ENCODE measurements at regions not wholly inside any gene's neighbourhood (a gene's known extent, or its start where the extent isn't known, plus 50 kb on each side); places are given as distances from the start of the nearest gene placed in this dataset.

- no peak for TF ChIP-seq SIN3A (IDR thresholded peaks at IDR 0.05; ENCODE audit: borderline replicate concordance, insufficient read depth, low read length)
- no peak for TF ChIP-seq REST (IDR thresholded peaks at IDR 0.05; ENCODE audit: insufficient read depth in 1 of 2, low read depth in 2 of 2, low read length in 2 of 2)
- no peak for TF ChIP-seq FOXP2 (optimal IDR thresholded peaks at IDR 0.05; ENCODE audit: borderline replicate concordance, extremely low read depth, extremely low read length, insufficient read depth)
- no peak for TF ChIP-seq TAF1 (IDR thresholded peaks at IDR 0.05; ENCODE audit: borderline replicate concordance, insufficient read depth, low read length)
- no peak for TF ChIP-seq POLR2AphosphoS5 (IDR thresholded peaks at IDR 0.05; ENCODE audit: low read depth, low read length)
Measured at GRCh38 chr4:54447304-54447703, 210.5 kb upstream of the KIT start.

GRCh38 chr4:54449999-54450398 lies 207.8 kb upstream of the KIT start:
- TF ChIP-seq POLR2AphosphoS5 (IDR thresholded peaks at IDR 0.05; ENCODE audit: low read depth, low read length) (no peak), FOXP2 (optimal IDR thresholded peaks at IDR 0.05; ENCODE audit: borderline replicate concordance, extremely low read depth, extremely low read length, insufficient read depth) (no peak), REST (IDR thresholded peaks at IDR 0.05; ENCODE audit: insufficient read depth in 1 of 2, low read depth in 2 of 2, low read length in 2 of 2) (no peak), TAF1 (IDR thresholded peaks at IDR 0.05; ENCODE audit: borderline replicate concordance, insufficient read depth, low read length) (no peak), SIN3A (IDR thresholded peaks at IDR 0.05; ENCODE audit: borderline replicate concordance, insufficient read depth, low read length) (no peak)

GRCh38 chr4:54473077-54473545 lies 184.6 kb upstream of the KIT start:
- no peak for TF ChIP-seq POLR2AphosphoS5 (IDR thresholded peaks at IDR 0.05; ENCODE audit: low read depth, low read length)
- no peak for TF ChIP-seq REST (IDR thresholded peaks at IDR 0.05; ENCODE audit: insufficient read depth in 1 of 2, low read depth in 2 of 2, low read length in 2 of 2)
- TF ChIP-seq SIN3A (IDR thresholded peaks at IDR 0.05; ENCODE audit: borderline replicate concordance, insufficient read depth, low read length), result no peak
- TF ChIP-seq FOXP2 (optimal IDR thresholded peaks at IDR 0.05; ENCODE audit: borderline replicate concordance, extremely low read depth, extremely low read length, insufficient read depth), result no peak
- TF ChIP-seq TAF1 (IDR thresholded peaks at IDR 0.05; ENCODE audit: borderline replicate concordance, insufficient read depth, low read length), result no peak

GRCh38 chr4:54473798-54474197 lies 184.0 kb upstream of the KIT start:
- TF ChIP-seq SIN3A (IDR thresholded peaks at IDR 0.05; ENCODE audit: borderline replicate concordance, insufficient read depth, low read length) (no peak), FOXP2 (optimal IDR thresholded peaks at IDR 0.05; ENCODE audit: borderline replicate concordance, extremely low read depth, extremely low read length, insufficient read depth) (no peak), TAF1 (IDR thresholded peaks at IDR 0.05; ENCODE audit: borderline replicate concordance, insufficient read depth, low read length) (no peak), POLR2AphosphoS5 (IDR thresholded peaks at IDR 0.05; ENCODE audit: low read depth, low read length) (no peak), REST (IDR thresholded peaks at IDR 0.05; ENCODE audit: insufficient read depth in 1 of 2, low read depth in 2 of 2, low read length in 2 of 2) (no peak)

GRCh38 chr4:54475546-54475945 lies 182.2 kb upstream of the KIT start:
- no peak for TF ChIP-seq TAF1 (IDR thresholded peaks at IDR 0.05; ENCODE audit: borderline replicate concordance, insufficient read depth, low read length)
- no peak for TF ChIP-seq FOXP2 (optimal IDR thresholded peaks at IDR 0.05; ENCODE audit: borderline replicate concordance, extremely low read depth, extremely low read length, insufficient read depth)
- TF ChIP-seq SIN3A (IDR thresholded peaks at IDR 0.05; ENCODE audit: borderline replicate concordance, insufficient read depth, low read length), result no peak
- TF ChIP-seq REST (IDR thresholded peaks at IDR 0.05; ENCODE audit: insufficient read depth in 1 of 2, low read depth in 2 of 2, low read length in 2 of 2), result no peak
- TF ChIP-seq POLR2AphosphoS5 (IDR thresholded peaks at IDR 0.05; ENCODE audit: low read depth, low read length), result no peak
